ENCODE measurements at regions not wholly inside any gene's neighbourhood (a gene's known extent, or its start where the extent isn't known, plus 50 kb on each side); places are given as distances from the start of the nearest gene placed in this dataset.

GRCh38 chr15:70502529-70502928, 260.8 kb downstream of the UACA start:
- Histone ChIP-seq H3K4me2 (ENCODE audit: low read length) (no peak overlapping the region), H3K4me1 (ENCODE audit: control insufficient read depth, low read length) (peaks cover 37% of the 10 kb centered on the region), H3K79me2 (ENCODE audit: control insufficient read depth, low read length) (no peaks in the 10 kb centered on the region), H3K4me3 (ENCODE audit: low read length) (no peak overlapping the region), H3K36me3 (ENCODE audit: control insufficient read depth, low read length) (no peaks in the 10 kb centered on the region), H3K9me3 (ENCODE audit: control insufficient read depth, insufficient read depth, low read length) (no peaks in the 10 kb centered on the region), H4K20me1 (ENCODE audit: control insufficient read depth, insufficient read depth, low read depth, low read length) (no peaks in the 10 kb centered on the region), H3K27me3 (ENCODE audit: control insufficient read depth, low read length) (peaks cover 11% of the 10 kb centered on the region), H3K27ac (ENCODE audit: low read depth, low read length) (no peak overlapping the region), H3K9me2 (replicated peaks; ENCODE audit: control insufficient read depth, low read length) (no peaks in the 10 kb centered on the region), H3F3A (ENCODE audit: control insufficient read depth, insufficient read depth) (no peaks in the 10 kb centered on the region)
- TF ChIP-seq CTCF (IDR thresholded peaks at IDR 0.05; ENCODE audit: low read depth, low read length, poor library complexity, severe bottlenecking) (no peak), EZH2phosphoT487 (IDR thresholded peaks at IDR 0.05; ENCODE audit: borderline replicate concordance, low read length) (no peak)

- H3K9me3 ChIP-seq (ENCODE audit: control insufficient read depth, insufficient read depth, low read length) = no peaks in the 10 kb centered on the region
- no peak overlapping the region for H3K4me3 ChIP-seq (ENCODE audit: low read length)
- H3K4me1 ChIP-seq (ENCODE audit: control insufficient read depth, low read length) = peaks cover 37% of the 10 kb centered on the region
- H3K4me2 ChIP-seq (ENCODE audit: low read length) = no peak overlapping the region
- no peaks in the 10 kb centered on the region for H3K9me2 ChIP-seq (replicated peaks; ENCODE audit: control insufficient read depth, low read length)
- H3F3A ChIP-seq (ENCODE audit: control insufficient read depth, insufficient read depth) = no peaks in the 10 kb centered on the region
- H4K20me1 ChIP-seq (ENCODE audit: control insufficient read depth, insufficient read depth, low read depth, low read length) = no peaks in the 10 kb centered on the region
- H3K79me2 ChIP-seq (ENCODE audit: control insufficient read depth, low read length) = no peaks in the 10 kb centered on the region
- TF ChIP-seq CTCF (IDR thresholded peaks at IDR 0.05; ENCODE audit: low read depth, low read length, poor library complexity, severe bottlenecking) (no peak), EZH2phosphoT487 (IDR thresholded peaks at IDR 0.05; ENCODE audit: borderline replicate concordance, low read length) (no peak)
- no peaks in the 10 kb centered on the region for H3K36me3 ChIP-seq (ENCODE audit: control insufficient read depth, low read length)
- H3K27me3 ChIP-seq (ENCODE audit: control insufficient read depth, low read length) = peaks cover 10% of the 10 kb centered on the region
- H3K27ac ChIP-seq (ENCODE audit: low read depth, low read length) = no peak overlapping the region
These were observed 261.5 kb downstream of the UACA start for GRCh38 chr15:70501849-70502248.

DNA sequence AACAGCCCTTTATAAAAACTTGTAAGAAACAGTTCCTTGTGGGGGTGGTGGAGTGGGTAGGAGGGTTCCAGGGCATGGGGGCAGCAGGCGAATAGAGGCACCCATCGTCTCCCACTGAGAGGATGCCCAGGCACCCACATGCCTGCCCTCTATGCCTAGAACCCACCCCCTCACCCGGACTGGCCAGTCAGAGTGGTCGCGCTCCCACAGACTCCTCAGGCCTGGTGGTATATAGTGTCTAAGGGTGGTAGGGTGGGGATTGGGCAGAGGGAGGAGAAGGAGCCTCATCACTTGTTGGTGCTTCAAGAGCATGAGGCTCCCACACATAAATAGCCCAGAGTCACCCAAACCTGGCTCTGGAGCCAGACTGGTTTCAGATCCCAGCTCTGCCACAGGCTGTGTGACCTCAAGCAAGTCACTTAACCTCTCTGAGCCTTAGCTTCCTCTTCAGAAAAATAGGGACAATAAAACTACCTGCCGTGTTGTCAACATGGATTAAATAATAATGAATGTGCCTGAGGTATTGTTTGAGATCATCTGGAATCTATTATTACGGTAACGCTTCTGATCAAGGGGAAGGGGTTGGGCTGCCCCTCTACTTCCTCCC, 262.1 kb downstream of the UACA start:
- no peak overlapping the region for H3K4me2 ChIP-seq (ENCODE audit: low read length)
- no peaks in the 10 kb centered on the region for H3F3A ChIP-seq (ENCODE audit: control insufficient read depth, insufficient read depth)
- H3K9me3 ChIP-seq (ENCODE audit: control insufficient read depth, insufficient read depth, low read length) = no peaks in the 10 kb centered on the region
- H3K27me3 ChIP-seq (ENCODE audit: control insufficient read depth, low read length) = peaks cover 12% of the 10 kb centered on the region
- H4K20me1 ChIP-seq (ENCODE audit: control insufficient read depth, insufficient read depth, low read depth, low read length) = no peaks in the 10 kb centered on the region
- H3K79me2 ChIP-seq (ENCODE audit: control insufficient read depth, low read length) = no peaks in the 10 kb centered on the region
- H3K4me3 ChIP-seq (ENCODE audit: low read length) = no peak overlapping the region
- TF ChIP-seq CTCF (IDR thresholded peaks at IDR 0.05; ENCODE audit: low read depth, low read length, poor library complexity, severe bottlenecking) (no peak), EZH2phosphoT487 (IDR thresholded peaks at IDR 0.05; ENCODE audit: borderline replicate concordance, low read length) (no peak)
- no peaks in the 10 kb centered on the region for H3K36me3 ChIP-seq (ENCODE audit: control insufficient read depth, low read length)
- peaks cover 37% of the 10 kb centered on the region for H3K4me1 ChIP-seq (ENCODE audit: control insufficient read depth, low read length)
- no peak overlapping the region for H3K27ac ChIP-seq (ENCODE audit: low read depth, low read length)
- no peaks in the 10 kb centered on the region for H3K9me2 ChIP-seq (replicated peaks; ENCODE audit: control insufficient read depth, low read length)
